B cell (primary cell): ENCODE measurements at regions not wholly inside any gene's neighbourhood (a gene's known extent, or its start where the extent isn't known, plus 50 kb on each side); places are given as distances from the start of the nearest gene placed in this dataset.

Source experiments
- CTCF ChIP-seq: fragments of 200-600 bp; IDR thresholded peaks from one replicate; pipeline ENCODE4 v1.8.0; 2022; ENCODE audit warnings: antibody characterized with exemption, mild to moderate bottlenecking
- EZH2 ChIP-seq: IDR thresholded peaks from 2 replicates; pipeline ENCODE4 v1.6.1; 2012; ENCODE audit warnings: borderline replicate concordance, low read depth, mild to moderate bottlenecking, moderate library complexity, low read length; ENCODE audit not compliant: insufficient read depth, poor library complexity, severe bottlenecking

GRCh38 chr4:19014594-19014993 lies 993.0 kb upstream of the LCORL start:
- TF ChIP-seq CTCF (no peak), EZH2 (no peak)
